ENCODE measurements at regions not wholly inside any gene's neighbourhood (a gene's known extent, or its start where the extent isn't known, plus 50 kb on each side); places are given as distances from the start of the nearest gene placed in this dataset.
A peak's percentile ranks its signal among the peaks of the same experiment; 100 is the strongest.

DNA sequence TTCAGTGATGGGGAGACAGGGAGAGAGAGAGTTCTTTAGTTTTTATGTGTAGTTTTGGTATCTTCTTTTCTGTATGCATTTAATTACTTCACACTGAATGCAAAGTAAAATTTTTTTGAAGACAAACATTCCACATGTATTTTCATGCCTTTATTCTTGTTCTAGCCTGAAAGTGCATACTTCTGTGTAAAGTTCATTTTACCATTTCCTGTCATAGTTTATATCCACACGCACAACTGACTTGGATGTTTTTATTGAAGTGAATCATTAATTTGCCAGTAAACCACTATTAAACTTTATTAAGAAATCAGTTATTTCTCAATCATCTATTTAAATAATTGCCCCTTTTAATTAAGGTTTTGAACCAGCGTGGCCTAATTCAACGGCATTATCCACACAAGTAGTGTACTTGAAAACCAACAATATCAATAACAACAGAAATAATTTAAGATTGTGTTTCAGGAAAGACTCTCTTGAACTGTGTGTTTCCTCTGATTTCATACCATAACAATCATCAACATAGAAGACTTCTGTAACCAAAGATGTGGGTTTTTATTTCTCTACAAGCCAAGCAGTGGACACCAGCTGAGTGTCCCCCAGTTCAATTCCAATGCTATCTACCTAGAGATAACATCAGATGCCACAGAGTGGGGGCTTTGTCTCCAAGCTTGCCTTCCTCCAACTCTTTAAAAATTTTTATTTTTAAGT lies 512.7 kb upstream of the JAG1 start:
- no peak overlapping the region for H2BK12ac ChIP-seq (ENCODE audit: low read length in 2 of 2)

DNA sequence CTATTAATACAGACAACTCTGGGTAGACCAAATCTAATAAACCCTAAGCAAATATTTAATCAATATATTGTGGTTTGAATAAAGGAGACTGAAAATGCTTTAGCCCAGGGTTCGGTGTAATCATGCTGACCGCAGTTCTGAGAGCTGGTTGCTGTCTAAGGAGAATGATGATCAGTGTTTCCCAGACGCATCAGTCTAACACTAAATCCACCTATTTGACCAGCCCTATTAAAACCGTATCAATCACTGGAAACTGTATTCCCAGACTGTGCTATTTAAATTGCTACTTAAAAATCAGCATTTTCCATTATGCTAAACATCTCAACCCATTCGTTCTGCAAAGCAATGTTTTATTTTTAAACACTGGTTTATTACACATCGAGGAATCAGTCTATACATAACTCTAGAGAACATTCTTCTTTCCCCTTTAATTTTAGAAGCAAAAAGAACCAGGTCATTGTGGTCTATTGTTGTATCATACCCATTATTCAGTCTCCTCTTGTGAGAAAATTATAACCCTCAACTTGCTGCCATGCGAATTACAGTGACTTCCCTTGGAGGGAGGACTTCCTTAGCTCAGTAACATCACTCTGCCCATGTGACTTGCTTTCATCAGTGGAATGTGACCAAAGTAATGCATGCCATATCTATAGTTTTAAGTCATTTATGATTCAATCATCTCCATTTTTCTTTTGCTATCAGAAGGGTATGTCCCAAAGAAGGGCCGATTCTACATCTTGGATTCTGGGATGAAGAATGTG lies 515.2 kb upstream of the JAG1 start:
- no peak for DNase-seq
- H4K8ac ChIP-seq (ENCODE audit: low read length): no peak overlapping the region
- no peak overlapping the region for H2BK5ac ChIP-seq (ENCODE audit: low read depth, low read length, poor library complexity, severe bottlenecking)
- H3K9ac ChIP-seq (ENCODE audit: low read length): no peak overlapping the region
- no peak overlapping the region for H3K4me2 ChIP-seq (ENCODE audit: low read length, poor library complexity, severe bottlenecking)
- peak overlapping the region; percentile 47 for H2AK5ac ChIP-seq (ENCODE audit: low read length, severe bottlenecking)
- H4K91ac ChIP-seq (ENCODE audit: low read length): no peak overlapping the region
- no peak overlapping the region for H2BK15ac ChIP-seq (ENCODE audit: low read depth, poor library complexity, severe bottlenecking)
- H2AFZ ChIP-seq (ENCODE audit: low read depth, low read length): no peak overlapping the region
- no peak overlapping the region for H3K4me3 ChIP-seq (ENCODE audit: insufficient read depth in 1 of 2, low read depth in 1 of 2, low read length in 2 of 2)
- H3K27me3 ChIP-seq (ENCODE audit: control insufficient read depth in 1 of 2, insufficient read depth in 1 of 2, low read length in 2 of 2): no peaks in the 10 kb centered on the region
- 86% methylated on average over 8 of the region's 8 CpGs for WGBS
- H3K23ac ChIP-seq (ENCODE audit: low read length in 2 of 2): no peak overlapping the region
- no peak overlapping the region for H2BK120ac ChIP-seq (ENCODE audit: low read depth, low read length)
- no peak overlapping the region for H3K18ac ChIP-seq (ENCODE audit: low read depth in 1 of 2, low read length in 2 of 2)
- H3K4ac ChIP-seq (ENCODE audit: low read depth in 1 of 2, low read length in 2 of 2): no peak overlapping the region
- no peak overlapping the region for H2BK12ac ChIP-seq (ENCODE audit: low read length in 2 of 2)
- H3K9me3 ChIP-seq (ENCODE audit: control insufficient read depth, low read length): peaks cover 11% of the 10 kb centered on the region
- H3K4me1 ChIP-seq (ENCODE audit: control insufficient read depth, insufficient read depth, low read depth, low read length): no peaks in the 10 kb centered on the region
- H3K27ac ChIP-seq (ENCODE audit: low read length, poor library complexity, severe bottlenecking): no peak overlapping the region
- no peak overlapping the region for H3K14ac ChIP-seq (ENCODE audit: low read length in 2 of 2)
- no peaks in the 10 kb centered on the region for H3K79me1 ChIP-seq (replicated peaks; ENCODE audit: low read length, poor library complexity, severe bottlenecking)
- H3K36me3 ChIP-seq (ENCODE audit: control insufficient read depth in 1 of 2, insufficient read depth in 2 of 2, low read depth in 1 of 2, low read length in 2 of 2): no peaks in the 10 kb centered on the region

More for the DNA sequence above, 512.7 kb upstream of the JAG1 start:
- Histone ChIP-seq H3K27ac (ENCODE audit: low read length, poor library complexity, severe bottlenecking) (peak overlapping the region; percentile 97), H3K18ac (ENCODE audit: low read depth in 1 of 2, low read length in 2 of 2) (no peak overlapping the region), H3K4me1 (ENCODE audit: control insufficient read depth, insufficient read depth, low read depth, low read length) (no peaks in the 10 kb centered on the region), H3K4ac (ENCODE audit: low read depth in 1 of 2, low read length in 2 of 2) (no peak overlapping the region), H2BK5ac (ENCODE audit: low read depth, low read length, poor library complexity, severe bottlenecking) (peak overlapping the region; percentile 73), H3K9ac (ENCODE audit: low read length) (no peak overlapping the region), H3K4me2 (ENCODE audit: low read length, poor library complexity, severe bottlenecking) (no peak overlapping the region), H4K91ac (ENCODE audit: low read length) (no peak overlapping the region), H3K9me3 (ENCODE audit: control insufficient read depth, low read length) (peaks cover 11% of the 10 kb centered on the region), H3K23ac (ENCODE audit: low read length in 2 of 2) (no peak overlapping the region), H3K36me3 (ENCODE audit: control insufficient read depth in 1 of 2, insufficient read depth in 2 of 2, low read depth in 1 of 2, low read length in 2 of 2) (no peaks in the 10 kb centered on the region), H3K79me1 (replicated peaks; ENCODE audit: low read length, poor library complexity, severe bottlenecking) (no peaks in the 10 kb centered on the region), H4K8ac (ENCODE audit: low read length) (no peak overlapping the region), H3K4me3 (ENCODE audit: insufficient read depth in 1 of 2, low read depth in 1 of 2, low read length in 2 of 2) (no peak overlapping the region), H3K14ac (ENCODE audit: low read length in 2 of 2) (no peak overlapping the region), H2AFZ (ENCODE audit: low read depth, low read length) (no peak overlapping the region), H3K27me3 (ENCODE audit: control insufficient read depth in 1 of 2, insufficient read depth in 1 of 2, low read length in 2 of 2) (no peaks in the 10 kb centered on the region), H2AK5ac (ENCODE audit: low read length, severe bottlenecking) (no peak overlapping the region), H2BK15ac (ENCODE audit: low read depth, poor library complexity, severe bottlenecking) (no peak overlapping the region), H2BK120ac (ENCODE audit: low read depth, low read length) (no peak overlapping the region)
- no peak for DNase-seq
- no CpG with 5 or more reads among the region's 3 CpGs for WGBS

DNA sequence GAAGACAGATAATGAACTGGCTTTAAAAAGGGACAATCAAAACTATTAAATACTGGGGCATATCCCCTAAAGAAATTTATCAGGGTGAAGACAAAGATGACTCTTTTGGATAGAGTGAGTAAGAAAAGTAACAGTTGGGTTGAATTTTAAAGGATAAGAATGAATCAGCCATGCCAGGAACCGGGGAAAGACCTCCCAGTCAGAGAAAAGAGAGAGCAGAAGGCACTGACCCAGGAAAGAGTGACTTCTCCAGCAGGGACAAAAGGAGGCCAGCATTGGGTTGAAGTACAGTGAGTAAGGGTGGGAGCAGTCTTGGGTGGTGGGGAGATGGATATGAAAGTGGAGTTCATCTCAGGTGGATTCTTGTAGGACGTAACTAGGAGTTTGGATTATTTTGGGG lies 516.9 kb upstream of the JAG1 start:
- H4K8ac ChIP-seq (ENCODE audit: low read length): no peak overlapping the region
- no peak overlapping the region for H2BK15ac ChIP-seq (ENCODE audit: low read depth, poor library complexity, severe bottlenecking)
- H3K79me1 ChIP-seq (replicated peaks; ENCODE audit: low read length, poor library complexity, severe bottlenecking): no peaks in the 10 kb centered on the region
- no peak overlapping the region for H3K14ac ChIP-seq (ENCODE audit: low read length in 2 of 2)
- H3K9me3 ChIP-seq (ENCODE audit: control insufficient read depth, low read length): no peaks in the 10 kb centered on the region
- no peaks in the 10 kb centered on the region for H3K27me3 ChIP-seq (ENCODE audit: control insufficient read depth in 1 of 2, insufficient read depth in 1 of 2, low read length in 2 of 2)
- no peak overlapping the region for H2BK12ac ChIP-seq (ENCODE audit: low read length in 2 of 2)
- H2BK5ac ChIP-seq (ENCODE audit: low read depth, low read length, poor library complexity, severe bottlenecking): no peak overlapping the region
- 89% methylated on average over 2 of the region's 2 CpGs for WGBS
- H4K91ac ChIP-seq (ENCODE audit: low read length): no peak overlapping the region
- H3K23ac ChIP-seq (ENCODE audit: low read length in 2 of 2): no peak overlapping the region
- no peak overlapping the region for H3K4me3 ChIP-seq (ENCODE audit: insufficient read depth in 1 of 2, low read depth in 1 of 2, low read length in 2 of 2)
- H3K4me1 ChIP-seq (ENCODE audit: control insufficient read depth, insufficient read depth, low read depth, low read length): peaks cover 3% of the 10 kb centered on the region
- no peak overlapping the region for H2AFZ ChIP-seq (ENCODE audit: low read depth, low read length)
- H3K9ac ChIP-seq (ENCODE audit: low read length): no peak overlapping the region
- no peak overlapping the region for H3K4me2 ChIP-seq (ENCODE audit: low read length, poor library complexity, severe bottlenecking)
- no peak overlapping the region for H2BK120ac ChIP-seq (ENCODE audit: low read depth, low read length)
- H2AK5ac ChIP-seq (ENCODE audit: low read length, severe bottlenecking): no peak overlapping the region
- H3K36me3 ChIP-seq (ENCODE audit: control insufficient read depth in 1 of 2, insufficient read depth in 2 of 2, low read depth in 1 of 2, low read length in 2 of 2): no peaks in the 10 kb centered on the region
- H3K27ac ChIP-seq (ENCODE audit: low read length, poor library complexity, severe bottlenecking): no peak overlapping the region
- DNase-seq: no peak
- no peak overlapping the region for H3K4ac ChIP-seq (ENCODE audit: low read depth in 1 of 2, low read length in 2 of 2)
- no peak overlapping the region for H3K18ac ChIP-seq (ENCODE audit: low read depth in 1 of 2, low read length in 2 of 2)

DNA sequence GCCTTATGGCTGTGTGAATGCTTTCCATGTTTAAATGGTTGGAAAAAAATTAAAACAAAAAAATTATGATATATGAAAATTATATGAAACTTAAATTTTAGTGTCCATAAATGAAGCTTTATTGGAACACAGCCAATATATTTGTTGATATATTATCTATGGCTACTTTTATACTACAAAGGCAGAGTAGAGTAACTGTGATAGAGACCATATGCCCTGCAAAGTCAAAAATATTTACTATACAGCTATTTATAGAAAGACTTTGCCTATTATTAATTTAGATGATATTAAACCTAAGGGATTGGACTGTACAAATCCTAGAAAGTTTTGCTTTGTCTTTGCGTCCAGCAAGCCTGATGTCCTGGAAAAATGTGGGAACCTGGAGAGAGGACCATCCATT lies 518.3 kb upstream of the JAG1 start:
- WGBS: 74% methylated on average over 1 of the region's 1 CpG
- Histone ChIP-seq H2BK120ac (ENCODE audit: low read depth, low read length) (no peak overlapping the region), H3K27me3 (ENCODE audit: control insufficient read depth in 1 of 2, insufficient read depth in 1 of 2, low read length in 2 of 2) (no peaks in the 10 kb centered on the region), H3K9ac (ENCODE audit: low read length) (no peak overlapping the region), H3K4me3 (ENCODE audit: insufficient read depth in 1 of 2, low read depth in 1 of 2, low read length in 2 of 2) (no peak overlapping the region), H2BK12ac (ENCODE audit: low read length in 2 of 2) (no peak overlapping the region), H3K23ac (ENCODE audit: low read length in 2 of 2) (no peak overlapping the region), H3K4me2 (ENCODE audit: low read length, poor library complexity, severe bottlenecking) (no peak overlapping the region), H3K79me1 (replicated peaks; ENCODE audit: low read length, poor library complexity, severe bottlenecking) (no peaks in the 10 kb centered on the region), H3K14ac (ENCODE audit: low read length in 2 of 2) (no peak overlapping the region), H2BK5ac (ENCODE audit: low read depth, low read length, poor library complexity, severe bottlenecking) (no peak overlapping the region), H3K4ac (ENCODE audit: low read depth in 1 of 2, low read length in 2 of 2) (no peak overlapping the region), H4K91ac (ENCODE audit: low read length) (no peak overlapping the region), H3K36me3 (ENCODE audit: control insufficient read depth in 1 of 2, insufficient read depth in 2 of 2, low read depth in 1 of 2, low read length in 2 of 2) (no peaks in the 10 kb centered on the region), H2AFZ (ENCODE audit: low read depth, low read length) (no peak overlapping the region), H3K4me1 (ENCODE audit: control insufficient read depth, insufficient read depth, low read depth, low read length) (peaks cover 6% of the 10 kb centered on the region), H2AK5ac (ENCODE audit: low read length, severe bottlenecking) (peak overlapping the region; percentile 85), H3K9me3 (ENCODE audit: control insufficient read depth, low read length) (no peaks in the 10 kb centered on the region), H3K27ac (ENCODE audit: low read length, poor library complexity, severe bottlenecking) (no peak overlapping the region), H4K8ac (ENCODE audit: low read length) (no peak overlapping the region), H2BK15ac (ENCODE audit: low read depth, poor library complexity, severe bottlenecking) (no peak overlapping the region), H3K18ac (ENCODE audit: low read depth in 1 of 2, low read length in 2 of 2) (no peak overlapping the region)
- DNase-seq: no peak

All from mesenchymal stem cell (in vitro differentiated cells and primary cell).